HG03095 (cell line): ENCODE measurements at regions not wholly inside any gene's neighbourhood (a gene's known extent, or its start where the extent isn't known, plus 50 kb on each side); places are given as distances from the start of the nearest gene placed in this dataset.

Experiments
- ATAC-seq: cut with Tn5 transposase; IDR thresholded peaks from one replicate; pipeline ENCODE4 v1.9.1; 2021; ENCODE audit warnings: moderate library complexity; ENCODE audit not compliant: unreplicated experiment

GRCh38 chr15:94745371-94745770, 514.0 kb downstream of the MCTP2 start:
- no peak for ATAC-seq

- ATAC-seq: no peak
These were observed 516.1 kb downstream of the MCTP2 start for GRCh38 chr15:94747510-94747909.

- ATAC-seq: no peak
These were observed 518.7 kb downstream of the MCTP2 start for GRCh38 chr15:94749811-94750617.

GRCh38 chr15:94760348-94760747, 529.0 kb downstream of the MCTP2 start:
- no peak for ATAC-seq

- no peak for ATAC-seq
These were observed 530.2 kb downstream of the MCTP2 start for GRCh38 chr15:94761574-94761973.

GRCh38 chr15:94769089-94769488, 537.7 kb downstream of the MCTP2 start:
- ATAC-seq: no peak

- ATAC-seq: no peak
These were observed 538.8 kb downstream of the MCTP2 start for GRCh38 chr15:94770199-94770598.

- no peak for ATAC-seq
These were observed 545.7 kb downstream of the MCTP2 start for GRCh38 chr15:94777037-94777436.

- ATAC-seq: no peak
These were observed 547.5 kb downstream of the MCTP2 start for GRCh38 chr15:94778840-94779239.

GRCh38 chr15:94780166-94780565, 548.8 kb downstream of the MCTP2 start:
- no peak for ATAC-seq

- ATAC-seq: no peak
These were observed 553.7 kb downstream of the MCTP2 start for GRCh38 chr15:94785091-94785490.

- ATAC-seq: no peak
These were observed 559.6 kb downstream of the MCTP2 start for GRCh38 chr15:94791008-94791407.

GRCh38 chr15:94791510-94791909, 560.1 kb downstream of the MCTP2 start:
- ATAC-seq: no peak

GRCh38 chr15:94792196-94792595, 560.8 kb downstream of the MCTP2 start:
- no peak for ATAC-seq

- ATAC-seq: no peak
These were observed 561.8 kb downstream of the MCTP2 start for GRCh38 chr15:94793207-94793606.

- ATAC-seq: no peak
These were observed 562.3 kb downstream of the MCTP2 start for GRCh38 chr15:94793641-94794040.

GRCh38 chr15:94804613-94805012, 573.3 kb downstream of the MCTP2 start:
- no peak for ATAC-seq

- no peak for ATAC-seq
These were observed 583.9 kb downstream of the MCTP2 start for GRCh38 chr15:94815110-94815731.

- no peak for ATAC-seq
These were observed 584.6 kb downstream of the MCTP2 start for GRCh38 chr15:94815914-94816313.

- no peak for ATAC-seq
These were observed 598.8 kb downstream of the MCTP2 start for GRCh38 chr15:94829887-94830884.

GRCh38 chr15:94834000-94834399, 602.6 kb downstream of the MCTP2 start:
- no peak for ATAC-seq
